ENCODE measurements at regions not wholly inside any gene's neighbourhood (a gene's known extent, or its start where the extent isn't known, plus 50 kb on each side); places are given as distances from the start of the nearest gene placed in this dataset.

GRCh38 chr13:85565652-85566051 is 233.6 kb downstream of the SLITRK6 start:
- H3K4me1 ChIP-seq (ENCODE audit: control insufficient read depth in 2 of 2, insufficient read depth in 2 of 2, low read length in 2 of 2) = no peaks in the 10 kb centered on the region
- H3K27me3 ChIP-seq (replicated peaks in 1 of 4; ENCODE audit: control extremely low read depth in 1 of 4, control insufficient read depth in 3 of 4, insufficient read depth in 4 of 4, low read length in 3 of 4) = no peaks in the 10 kb centered on the region
- H3K27me3 Mint-ChIP-seq = no peaks in the 10 kb centered on the region
- no peak overlapping the region for H3K27ac Mint-ChIP-seq
- CTCF ChIA-PET = no interaction called here
- no peak overlapping the region for H3K27ac ChIP-seq (ENCODE audit: low read length in 2 of 2)
- H3K4me1 Mint-ChIP-seq = no peaks in the 10 kb centered on the region
- no peak for ATAC-seq (ENCODE audit: low read depth)
- peaks cover 0 to 2% (median 0%) of the 10 kb centered on the region in 3 donors for H3K9me3 ChIP-seq (ENCODE audit: control extremely low read depth in 1 of 3, control insufficient read depth in 2 of 3, insufficient read depth in 1 of 3, low read length in 2 of 3)
- H3K4me2 ChIP-seq (replicated peaks; ENCODE audit: low read depth, low read length, poor library complexity, severe bottlenecking) = no peak overlapping the region
- no peak overlapping the region for H3K9ac ChIP-seq (ENCODE audit: low read length)
- POLR2A ChIA-PET = no interaction called here
- WGBS (ENCODE audit: insufficient coverage) = no CpG with 5 or more reads among the region's 6 CpGs
- no peaks in the 10 kb centered on the region for H3K36me3 ChIP-seq (replicated peaks in 1 of 2; ENCODE audit: control extremely low read depth in 1 of 2, control insufficient read depth in 1 of 2, extremely low read depth in 1 of 2, insufficient read depth in 2 of 2, low read length in 1 of 2)
- no peaks in the 10 kb centered on the region for H3K79me2 ChIP-seq (ENCODE audit: control insufficient read depth, insufficient read depth, low read length)
- H4K20me1 ChIP-seq (ENCODE audit: control insufficient read depth, insufficient read depth, low read length, poor library complexity, severe bottlenecking) = no peaks in the 10 kb centered on the region
- H3K9me3 Mint-ChIP-seq (ENCODE audit: insufficient read depth) = peaks cover 7% of the 10 kb centered on the region
- DNase-seq = no peak
- no peak overlapping the region for H3K4me3 Mint-ChIP-seq
- H3K4me3 ChIP-seq (ENCODE audit: control extremely low read depth in 1 of 5, extremely low read depth in 1 of 5, insufficient read depth in 1 of 5, low read depth in 2 of 5, low read length in 4 of 5) = no peak overlapping the region
- TF ChIP-seq, protein P1, sequence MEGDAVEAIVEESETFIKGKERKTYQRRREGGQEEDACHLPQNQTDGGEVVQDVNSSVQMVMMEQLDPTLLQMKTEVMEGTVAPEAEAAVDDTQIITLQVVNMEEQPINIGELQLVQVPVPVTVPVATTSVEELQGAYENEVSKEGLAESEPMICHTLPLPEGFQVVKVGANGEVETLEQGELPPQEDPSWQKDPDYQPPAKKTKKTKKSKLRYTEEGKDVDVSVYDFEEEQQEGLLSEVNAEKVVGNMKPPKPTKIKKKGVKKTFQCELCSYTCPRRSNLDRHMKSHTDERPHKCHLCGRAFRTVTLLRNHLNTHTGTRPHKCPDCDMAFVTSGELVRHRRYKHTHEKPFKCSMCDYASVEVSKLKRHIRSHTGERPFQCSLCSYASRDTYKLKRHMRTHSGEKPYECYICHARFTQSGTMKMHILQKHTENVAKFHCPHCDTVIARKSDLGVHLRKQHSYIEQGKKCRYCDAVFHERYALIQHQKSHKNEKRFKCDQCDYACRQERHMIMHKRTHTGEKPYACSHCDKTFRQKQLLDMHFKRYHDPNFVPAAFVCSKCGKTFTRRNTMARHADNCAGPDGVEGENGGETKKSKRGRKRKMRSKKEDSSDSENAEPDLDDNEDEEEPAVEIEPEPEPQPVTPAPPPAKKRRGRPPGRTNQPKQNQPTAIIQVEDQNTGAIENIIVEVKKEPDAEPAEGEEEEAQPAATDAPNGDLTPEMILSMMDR (IDR thresholded peaks at IDR 0.05) = no peak
- TF ChIP-seq EZH2 (IDR thresholded peaks at IDR 0.05; ENCODE audit: borderline replicate concordance, insufficient read depth, low read depth, low read length, poor library complexity, severe bottlenecking) = no peak
- H2AFZ ChIP-seq (ENCODE audit: insufficient read depth, low read depth, low read length, poor library complexity, severe bottlenecking) = no peak overlapping the region
- intact Hi-C loops (cut with micrococcal nuclease) = no loop called here

DNA sequence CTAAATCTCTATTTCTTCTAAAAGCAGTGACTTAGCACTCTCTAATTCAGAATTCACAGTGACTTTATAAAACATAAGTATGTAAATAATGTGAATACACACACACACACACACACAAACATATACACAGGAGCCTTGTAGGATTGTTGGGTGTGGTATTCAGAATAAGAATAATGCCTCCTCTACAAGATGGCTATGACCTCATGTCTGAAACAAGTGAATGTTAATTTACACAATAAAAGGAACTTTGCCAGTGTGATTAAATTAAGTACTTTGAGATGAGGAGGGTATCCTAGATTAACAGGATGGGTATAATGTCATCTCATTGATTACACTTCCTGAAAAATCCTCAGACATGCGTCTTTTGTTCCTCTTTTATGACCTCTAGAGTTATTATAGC is 234.6 kb downstream of the SLITRK6 start:
- H3K27me3 ChIP-seq (replicated peaks in 1 of 4; ENCODE audit: control extremely low read depth in 1 of 4, control insufficient read depth in 3 of 4, insufficient read depth in 4 of 4, low read length in 3 of 4) = no peaks in the 10 kb centered on the region
- intact Hi-C loops (cut with micrococcal nuclease) = no loop called here
- no peak overlapping the region for H3K27ac ChIP-seq (ENCODE audit: low read length in 2 of 2)
- ChIA-PET CTCF (no interaction called here), POLR2A (no interaction called here)
- H3K4me1 ChIP-seq (ENCODE audit: control insufficient read depth in 2 of 2, insufficient read depth in 2 of 2, low read length in 2 of 2) = no peaks in the 10 kb centered on the region
- no peak for ATAC-seq (ENCODE audit: low read depth)
- no peaks in the 10 kb centered on the region for H3K27me3 Mint-ChIP-seq
- H3K4me2 ChIP-seq (replicated peaks; ENCODE audit: low read depth, low read length, poor library complexity, severe bottlenecking) = no peak overlapping the region
- no peaks in the 10 kb centered on the region for H3K4me1 Mint-ChIP-seq
- no peak overlapping the region for H3K9ac ChIP-seq (ENCODE audit: low read length)
- H3K4me3 Mint-ChIP-seq = no peak overlapping the region
- TF ChIP-seq EZH2 (IDR thresholded peaks at IDR 0.05; ENCODE audit: borderline replicate concordance, insufficient read depth, low read depth, low read length, poor library complexity, severe bottlenecking) = no peak
- TF ChIP-seq, protein P1 (IDR thresholded peaks at IDR 0.05) = no peak
- no peak for DNase-seq
- no peaks in the 10 kb centered on the region for H4K20me1 ChIP-seq (ENCODE audit: control insufficient read depth, insufficient read depth, low read length, poor library complexity, severe bottlenecking)
- no peaks in the 10 kb centered on the region for H3K36me3 ChIP-seq (replicated peaks in 1 of 2; ENCODE audit: control extremely low read depth in 1 of 2, control insufficient read depth in 1 of 2, extremely low read depth in 1 of 2, insufficient read depth in 2 of 2, low read length in 1 of 2)
- H3K27ac Mint-ChIP-seq = no peak overlapping the region
- H3K79me2 ChIP-seq (ENCODE audit: control insufficient read depth, insufficient read depth, low read length) = no peaks in the 10 kb centered on the region
- H3K4me3 ChIP-seq (ENCODE audit: control extremely low read depth in 1 of 5, extremely low read depth in 1 of 5, insufficient read depth in 1 of 5, low read depth in 2 of 5, low read length in 4 of 5) = no peak overlapping the region
- WGBS (ENCODE audit: insufficient coverage) = no CpG with 5 or more reads among the region's 1 CpG
- no peak overlapping the region for H2AFZ ChIP-seq (ENCODE audit: insufficient read depth, low read depth, low read length, poor library complexity, severe bottlenecking)
- H3K9me3 ChIP-seq (ENCODE audit: control extremely low read depth in 1 of 3, control insufficient read depth in 2 of 3, insufficient read depth in 1 of 3, low read length in 2 of 3) = peaks cover 0 to 2% (median 0%) of the 10 kb centered on the region in 3 donors
- H3K9me3 Mint-ChIP-seq (ENCODE audit: insufficient read depth) = peaks cover 12% of the 10 kb centered on the region

Measured in B cell (primary cell).